Testis (tissue), 2 donors: ENCODE measurements at regions not wholly inside any gene's neighbourhood (a gene's known extent, or its start where the extent isn't known, plus 50 kb on each side); places are given as distances from the start of the nearest gene placed in this dataset.

ENCODE experiments used
- POLR2A ChIP-seq: fragments of 450-650 bp; IDR thresholded peaks from one replicate; pipeline ENCODE4 v1.6.1; 2017; ENCODE audit warnings: antibody characterized with exemption, mild to moderate bottlenecking, moderate library complexity
- TF ChIP-seq, protein P1 (sequence below), 3 experiments: fragments of 450-650 bp in 2 of 3; fragments of 200-600 bp in 1 of 3; sonication (generic) in 1 of 3; IDR thresholded peaks; one replicate each; pipeline ENCODE4 v1.5.1; 2016 to 2019; ENCODE audit warnings: antibody characterized with exemption in 3 of 3, mild to moderate bottlenecking in 2 of 3, moderate library complexity in 1 of 3

- TF ChIP-seq POLR2A: no peak
- TF ChIP-seq, protein P1, sequence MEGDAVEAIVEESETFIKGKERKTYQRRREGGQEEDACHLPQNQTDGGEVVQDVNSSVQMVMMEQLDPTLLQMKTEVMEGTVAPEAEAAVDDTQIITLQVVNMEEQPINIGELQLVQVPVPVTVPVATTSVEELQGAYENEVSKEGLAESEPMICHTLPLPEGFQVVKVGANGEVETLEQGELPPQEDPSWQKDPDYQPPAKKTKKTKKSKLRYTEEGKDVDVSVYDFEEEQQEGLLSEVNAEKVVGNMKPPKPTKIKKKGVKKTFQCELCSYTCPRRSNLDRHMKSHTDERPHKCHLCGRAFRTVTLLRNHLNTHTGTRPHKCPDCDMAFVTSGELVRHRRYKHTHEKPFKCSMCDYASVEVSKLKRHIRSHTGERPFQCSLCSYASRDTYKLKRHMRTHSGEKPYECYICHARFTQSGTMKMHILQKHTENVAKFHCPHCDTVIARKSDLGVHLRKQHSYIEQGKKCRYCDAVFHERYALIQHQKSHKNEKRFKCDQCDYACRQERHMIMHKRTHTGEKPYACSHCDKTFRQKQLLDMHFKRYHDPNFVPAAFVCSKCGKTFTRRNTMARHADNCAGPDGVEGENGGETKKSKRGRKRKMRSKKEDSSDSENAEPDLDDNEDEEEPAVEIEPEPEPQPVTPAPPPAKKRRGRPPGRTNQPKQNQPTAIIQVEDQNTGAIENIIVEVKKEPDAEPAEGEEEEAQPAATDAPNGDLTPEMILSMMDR (IDR thresholded peaks at IDR 0.05): no peak
Observed at GRCh38 chr5:3320317-3320875, 275.2 kb upstream of the IRX1 start.
